B cell (primary cell): ENCODE measurements at regions not wholly inside any gene's neighbourhood (a gene's known extent, or its start where the extent isn't known, plus 50 kb on each side); places are given as distances from the start of the nearest gene placed in this dataset.
"Not testable (repeated sequence)": the region's sequence is repeated elsewhere in the genome, so short reads cannot be mapped to it uniquely, and the experiment has no call there.

ENCODE experiments used
- ATAC-seq: fragments of 200-7000 bp; cut with Tn5 transposase; one replicate; pipeline ENCODE4 v1.10.0; 2021; ENCODE audit warnings: low read depth, mild to moderate bottlenecking, moderate number of reproducible peaks, moderate library complexity
- CTCF ChIA-PET: fragments of 350-600 bp; sonication (Branson Sonifier 250); formaldehyde crosslinking; loops from one replicate; lab custom pipeline; 2021; ENCODE audit warnings: antibody characterized with exemption, inconsistent platforms; lab: Charles Lee
- POLR2A ChIA-PET: fragments of 350-600 bp; sonication (Branson Sonifier 250); formaldehyde crosslinking; loops from one replicate; lab custom pipeline; 2021; ENCODE audit warnings: antibody characterized with exemption; lab: Charles Lee
- DNase-seq: peaks from one replicate; pipeline ENCODE4 v3.0.0; 2013
- H2AFZ ChIP-seq: 2 replicates; pipeline ENCODE4 v1.6.1; 2012; ENCODE audit warnings: mild to moderate bottlenecking, low read depth, low read length; ENCODE audit not compliant: insufficient read depth, poor library complexity, severe bottlenecking
- H3K27ac ChIP-seq, 2 donors: 1 replicate in 1 of 2; 2 replicates in 1 of 2; pipeline ENCODE4 v1.5.1; 2012 to 2013; ENCODE audit warnings: low read length in 2 of 2, mild to moderate bottlenecking in 2 of 2, moderate library complexity in 1 of 2
- H3K27me3 ChIP-seq, 4 experiments: fragments of 200-600 bp in 1 of 4; sonication (generic) in 1 of 4; replicated peaks in 1 of 4; 1 replicate in 2 of 4; 2 replicates in 2 of 4; pipeline versions ENCODE4 v1.6.1 to v1.7.0; 2013 to 2016; ENCODE audit warnings: low read length in 3 of 4, mild to moderate bottlenecking in 2 of 4, mixed read lengths in 1 of 4, moderate library complexity in 1 of 4; ENCODE audit not compliant: insufficient read depth in 4 of 4, control insufficient read depth in 3 of 4; ENCODE audit errors: control extremely low read depth in 1 of 4
- H3K36me3 ChIP-seq, 2 experiments: replicated peaks in 1 of 2; 1 replicate in 1 of 2; 2 replicates in 1 of 2; pipeline versions ENCODE4 v1.6.1 to v1.7.1; 2013; ENCODE audit warnings: low read length in 1 of 2; ENCODE audit not compliant: insufficient read depth in 2 of 2, control insufficient read depth in 1 of 2; ENCODE audit errors: control extremely low read depth in 1 of 2, extremely low read depth in 1 of 2
- H3K4me1 ChIP-seq, 2 donors: fragments of 200-600 bp in 1 of 2; sonication (generic) in 1 of 2; 1 replicate in 1 of 2; 2 replicates in 1 of 2; pipeline versions ENCODE4 v1.5.1 to v1.6.1; 2013 to 2017; ENCODE audit warnings: low read length in 2 of 2; ENCODE audit not compliant: control insufficient read depth in 2 of 2, insufficient read depth in 2 of 2
- H3K4me2 ChIP-seq: replicated peaks from 2 replicates; pipeline ENCODE3; 2012; ENCODE audit warnings: mild to moderate bottlenecking, low read depth, low read length; ENCODE audit not compliant: poor library complexity, severe bottlenecking
- H3K4me3 ChIP-seq, 5 experiments: fragments of 200-600 bp in 1 of 5; sonication (generic) in 1 of 5; 1 replicate in 3 of 5; 2 replicates in 2 of 5; pipeline versions ENCODE4 v1.5.1 to v1.7.0; 2011 to 2016; ENCODE audit warnings: low read length in 4 of 5, mild to moderate bottlenecking in 4 of 5, low read depth in 2 of 5, control low read depth in 1 of 5, moderate library complexity in 1 of 5; ENCODE audit not compliant: insufficient read depth in 1 of 5; ENCODE audit errors: control extremely low read depth in 1 of 5, extremely low read depth in 1 of 5
- H3K79me2 ChIP-seq: fragments of 200-600 bp; sonication (generic); one replicate; pipeline ENCODE4 v1.6.0; 2016; ENCODE audit warnings: low read length; ENCODE audit not compliant: control insufficient read depth, insufficient read depth
- H3K9ac ChIP-seq: fragments of 200-600 bp; sonication (generic); 2 replicates; pipeline ENCODE4 v1.6.1; 2017; ENCODE audit warnings: mild to moderate bottlenecking, low read length, moderate library complexity
- H3K9me3 ChIP-seq, 3 donors: one replicate each; pipeline versions ENCODE4 v1.6.1 to v1.7.1; 2013; ENCODE audit warnings: low read length in 2 of 3; ENCODE audit not compliant: control insufficient read depth in 2 of 3, insufficient read depth in 1 of 3; ENCODE audit errors: control extremely low read depth in 1 of 3
- H4K20me1 ChIP-seq: 2 replicates; pipeline ENCODE4 v1.6.0; 2012; ENCODE audit warnings: mild to moderate bottlenecking, low read length; ENCODE audit not compliant: insufficient read depth, control insufficient read depth, poor library complexity, severe bottlenecking
- H3K27ac Mint-ChIP-seq: one replicate; pipeline ENCODE4 v1.8.0; 2021; ENCODE audit warnings: mixed read lengths
- H3K27me3 Mint-ChIP-seq: one replicate; pipeline ENCODE4 v1.8.0; 2021; ENCODE audit warnings: mixed read lengths
- H3K4me1 Mint-ChIP-seq: one replicate; pipeline ENCODE4 v1.8.0; 2021; ENCODE audit warnings: mixed read lengths
- H3K4me3 Mint-ChIP-seq: one replicate; pipeline ENCODE4 v1.8.0; 2021; ENCODE audit warnings: mixed read lengths
- H3K9me3 Mint-ChIP-seq: one replicate; pipeline ENCODE4 v1.8.0; 2022; ENCODE audit warnings: mixed read lengths; ENCODE audit not compliant: insufficient read depth
- EZH2 ChIP-seq: IDR thresholded peaks from 2 replicates; pipeline ENCODE4 v1.6.1; 2012; ENCODE audit warnings: borderline replicate concordance, low read depth, mild to moderate bottlenecking, moderate library complexity, low read length; ENCODE audit not compliant: insufficient read depth, poor library complexity, severe bottlenecking
- whole genome bisulfite sequencing: methylation state at CpG from one replicate; pipeline ENCODE4 v1.1.5; 2013; ENCODE audit warnings: missing lambda C conversion rate; ENCODE audit not compliant: insufficient coverage; 5-methylcytosine and 5-hydroxymethylcytosine counted together
- intact Hi-C: fragments of 100-400 bp; cut with micrococcal nuclease; formaldehyde crosslinking; loops from one replicate; pipeline ENCODE4 v1.10.0; 2022
- TF ChIP-seq, protein P1 (sequence below): fragments of 200-600 bp; IDR thresholded peaks from one replicate; pipeline ENCODE4 v1.8.0; 2022; ENCODE audit warnings: antibody characterized with exemption, mild to moderate bottlenecking

DNA sequence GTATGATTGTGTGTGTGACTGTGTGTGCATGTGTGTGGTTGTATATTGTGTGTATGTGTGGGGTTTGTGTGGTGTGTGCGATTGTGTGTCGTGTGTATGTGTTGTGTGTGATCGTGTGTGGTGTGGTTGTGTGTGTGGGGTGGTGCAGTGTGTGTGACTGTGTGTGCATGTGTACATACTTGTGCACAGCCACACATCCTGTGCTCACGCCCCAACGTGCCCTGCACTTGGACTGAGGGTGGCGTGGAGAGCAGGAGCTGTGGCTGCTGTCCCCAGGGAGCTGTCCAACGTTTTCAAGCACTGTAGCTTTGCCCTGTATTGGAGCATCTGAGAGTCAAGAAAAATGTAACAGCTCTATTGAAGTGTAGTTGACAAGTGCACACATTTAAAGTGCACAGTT, 243.2 kb upstream of the HDAC4 start:
- Mint-ChIP-seq H3K4me3 (no peak overlapping the region), H3K27ac (no peak overlapping the region), H3K27me3 (peaks cover 5% of the 10 kb centered on the region), H3K9me3 (no peaks in the 10 kb centered on the region), H3K4me1 (no peaks in the 10 kb centered on the region)
- no peaks in the 10 kb centered on the region for H4K20me1 ChIP-seq
- DNase-seq (peak; percentile 10), ATAC-seq (no peak)
- TF ChIP-seq EZH2, result no peak
- TF ChIP-seq, protein P1, sequence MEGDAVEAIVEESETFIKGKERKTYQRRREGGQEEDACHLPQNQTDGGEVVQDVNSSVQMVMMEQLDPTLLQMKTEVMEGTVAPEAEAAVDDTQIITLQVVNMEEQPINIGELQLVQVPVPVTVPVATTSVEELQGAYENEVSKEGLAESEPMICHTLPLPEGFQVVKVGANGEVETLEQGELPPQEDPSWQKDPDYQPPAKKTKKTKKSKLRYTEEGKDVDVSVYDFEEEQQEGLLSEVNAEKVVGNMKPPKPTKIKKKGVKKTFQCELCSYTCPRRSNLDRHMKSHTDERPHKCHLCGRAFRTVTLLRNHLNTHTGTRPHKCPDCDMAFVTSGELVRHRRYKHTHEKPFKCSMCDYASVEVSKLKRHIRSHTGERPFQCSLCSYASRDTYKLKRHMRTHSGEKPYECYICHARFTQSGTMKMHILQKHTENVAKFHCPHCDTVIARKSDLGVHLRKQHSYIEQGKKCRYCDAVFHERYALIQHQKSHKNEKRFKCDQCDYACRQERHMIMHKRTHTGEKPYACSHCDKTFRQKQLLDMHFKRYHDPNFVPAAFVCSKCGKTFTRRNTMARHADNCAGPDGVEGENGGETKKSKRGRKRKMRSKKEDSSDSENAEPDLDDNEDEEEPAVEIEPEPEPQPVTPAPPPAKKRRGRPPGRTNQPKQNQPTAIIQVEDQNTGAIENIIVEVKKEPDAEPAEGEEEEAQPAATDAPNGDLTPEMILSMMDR, result no peak
- intact Hi-C loops, result no loop called here
- no peak overlapping the region for H2AFZ ChIP-seq
- no peak overlapping the region for H3K4me2 ChIP-seq
- POLR2A ChIA-PET, result no interaction called here
- H3K4me1 ChIP-seq, result no peaks in the 10 kb centered on the region
- 61% methylated on average over 5 of the region's 7 CpGs for WGBS
- no peak overlapping the region for H3K9ac ChIP-seq
- CTCF ChIA-PET, result no interaction called here
- no peaks in the 10 kb centered on the region for H3K27me3 ChIP-seq
- no peaks in the 10 kb centered on the region for H3K36me3 ChIP-seq
- no peak overlapping the region for H3K27ac ChIP-seq
- H3K79me2 ChIP-seq, result no peaks in the 10 kb centered on the region
- no peak overlapping the region for H3K4me3 ChIP-seq
- H3K9me3 ChIP-seq, result peaks cover 0 to 17% (median 0%) of the 10 kb centered on the region in 3 donors

DNA sequence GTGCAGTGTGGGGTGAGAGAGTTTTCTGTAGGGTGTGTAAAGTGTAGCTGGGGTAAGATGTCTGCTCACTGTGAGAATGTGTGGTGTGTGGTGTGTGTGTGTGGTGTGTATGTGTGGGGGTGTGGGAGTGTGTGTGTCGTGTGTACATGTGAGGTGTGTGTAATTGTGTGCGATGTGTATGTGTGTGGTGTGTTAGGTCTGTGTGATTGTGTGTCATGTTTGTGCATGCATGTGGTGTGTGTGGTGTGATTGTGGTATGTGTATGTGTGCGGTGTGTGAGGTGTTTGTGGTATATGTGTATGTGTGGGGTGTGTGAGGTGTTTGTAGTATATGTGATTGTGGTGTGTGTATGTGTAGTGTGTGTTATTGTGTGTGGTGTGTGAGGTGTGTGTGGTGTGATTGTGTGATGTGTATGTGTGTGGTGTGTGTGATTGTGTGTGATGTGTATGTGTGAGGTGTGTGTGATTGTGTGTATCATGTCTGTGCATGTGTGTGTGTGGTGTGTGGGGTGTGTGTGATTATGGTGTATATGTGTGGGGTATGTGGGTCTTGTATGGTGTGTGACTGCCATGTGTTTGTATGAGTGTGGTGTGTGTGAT, 241.7 kb upstream of the HDAC4 start:
- TF ChIP-seq, protein P1, result no peak
- TF ChIP-seq EZH2, result no peak
- ATAC-seq, result no peak

DNA sequence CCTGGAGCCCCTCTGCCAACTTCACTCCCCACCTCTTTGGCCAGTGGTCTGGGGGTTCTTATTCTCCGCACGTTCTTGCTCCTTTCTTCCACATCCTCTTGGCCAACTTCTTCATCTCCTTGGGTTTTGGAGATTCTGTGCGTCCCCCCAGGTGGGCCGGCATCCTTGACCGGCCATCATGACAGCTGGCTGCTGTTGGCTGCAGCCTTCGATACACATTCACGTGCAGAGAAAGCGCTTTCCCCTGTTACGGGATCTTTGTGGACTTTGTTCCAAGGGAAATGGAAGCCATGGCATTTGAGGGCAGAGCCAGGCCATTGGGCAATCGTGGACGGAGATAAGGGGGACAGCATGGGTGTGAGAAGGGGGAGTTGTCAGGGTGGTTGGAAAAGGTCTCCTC, 241.1 kb upstream of the HDAC4 start:
- POLR2A ChIA-PET, H3K9me3 Mint-ChIP-seq, H3K36me3 ChIP-seq: not testable (repeated sequence)

More for the DNA sequence above, 241.7 kb upstream of the HDAC4 start:
- H3K4me2 ChIP-seq, result no peak overlapping the region
- H3K79me2 ChIP-seq, result no peaks in the 10 kb centered on the region
- no peaks in the 10 kb centered on the region for H4K20me1 ChIP-seq
- H3K27me3 Mint-ChIP-seq, result peaks cover 11% of the 10 kb centered on the region
- CTCF ChIA-PET, result no interaction called here
- no peak overlapping the region for H2AFZ ChIP-seq
- no peak overlapping the region for H3K9ac ChIP-seq
- intact Hi-C loops, result no loop called here
- no peak overlapping the region for H3K27ac Mint-ChIP-seq
- no peak overlapping the region for H3K4me3 Mint-ChIP-seq
- H3K36me3 ChIP-seq, result no peaks in the 10 kb centered on the region
- no peaks in the 10 kb centered on the region for H3K27me3 ChIP-seq
- POLR2A ChIA-PET, result no interaction called here
- H3K9me3 ChIP-seq, result peaks cover 0 to 7% (median 0%) of the 10 kb centered on the region in 3 donors
- 82% methylated on average over 3 of the region's 3 CpGs for WGBS
- H3K27ac ChIP-seq, result no peak overlapping the region
- no peaks in the 10 kb centered on the region for H3K4me1 ChIP-seq
- H3K9me3 Mint-ChIP-seq, result no peaks in the 10 kb centered on the region
- DNase-seq, result no peak
- no peaks in the 10 kb centered on the region for H3K4me1 Mint-ChIP-seq
- H3K4me3 ChIP-seq, result no peak overlapping the region

More for the DNA sequence above, 241.1 kb upstream of the HDAC4 start:
- H3K27ac ChIP-seq, CTCF ChIA-PET, H4K20me1 ChIP-seq, H3K27me3 ChIP-seq, DNase-seq, H3K9ac ChIP-seq, H3K4me3 Mint-ChIP-seq, intact Hi-C loops, H3K4me1 ChIP-seq, H3K79me2 ChIP-seq, ATAC-seq, H3K4me1 Mint-ChIP-seq, H3K4me2 ChIP-seq, H3K4me3 ChIP-seq, H2AFZ ChIP-seq, H3K27ac Mint-ChIP-seq: not testable (repeated sequence)
- WGBS, result 88% methylated on average over 6 of the region's 11 CpGs
- peaks cover 0 to 10% (median 0%) of the 10 kb centered on the region in 3 donors for H3K9me3 ChIP-seq
- peaks cover 13% of the 10 kb centered on the region for H3K27me3 Mint-ChIP-seq
